Keratinocyte (primary cell): ENCODE measurements at regions not wholly inside any gene's neighbourhood (a gene's known extent, or its start where the extent isn't known, plus 50 kb on each side); places are given as distances from the start of the nearest gene placed in this dataset.

Experiments
- CTCF ChIP-seq, 3 experiments: IDR thresholded peaks in 1 of 3; conservative IDR thresholded peaks in 1 of 3; optimal IDR thresholded peaks in 1 of 3; 2 replicates in 2 of 3; 3 replicates in 1 of 3; pipeline versions ENCODE3 to v1.5.1; 2011; ENCODE audit warnings: low read length in 3 of 3, mild to moderate bottlenecking in 3 of 3, moderate library complexity in 2 of 3, control low read depth in 1 of 3, inconsistent platforms in 1 of 3; ENCODE audit not compliant: insufficient read depth in 2 of 3; ENCODE audit errors: extremely low read depth in 1 of 3
- EZH2 ChIP-seq: IDR thresholded peaks from one replicate; pipeline ENCODE4 v1.6.1; 2012; ENCODE audit warnings: inconsistent platforms, mild to moderate bottlenecking, low read length, moderate library complexity

GRCh38 chr6:78639111-78640110 is 227.9 kb upstream of the IRAK1BP1 start:
- TF ChIP-seq CTCF (optimal IDR thresholded peaks at IDR 0.05 in 1 of 3, IDR thresholded peaks at IDR 0.05 in 1 of 3, conservative IDR thresholded peaks at IDR 0.05 in 1 of 3; ENCODE audit: extremely low read depth in 1 of 3, insufficient read depth in 2 of 3, low read length in 3 of 3) (no peak), EZH2 (no peak)
